Thoracic aorta (tissue), 2 donors: ENCODE measurements at regions not wholly inside any gene's neighbourhood (a gene's known extent, or its start where the extent isn't known, plus 50 kb on each side); places are given as distances from the start of the nearest gene placed in this dataset.

Experiments
- ATAC-seq: fragments of 150-250 bp; one replicate; pipeline ENCODE4 v1.8.0; 2017; ENCODE audit warnings: low read depth; ENCODE audit not compliant: insufficient number of reproducible peaks, low FRiP score
- DNase-seq: peaks from one replicate; pipeline ENCODE4 v3.0.0-alpha.2; 2020; ENCODE audit warnings: low spot score
- H3K27ac ChIP-seq, 2 donors: fragments of 200-600 bp; sonication (generic); 1 replicate in 1 of 2; 2 replicates in 1 of 2; pipeline ENCODE4 v1.5.1; 2016; ENCODE audit warnings: mild to moderate bottlenecking in 2 of 2, moderate library complexity in 2 of 2
- H3K27me3 ChIP-seq: fragments of 200-600 bp; sonication (generic); replicated peaks from 2 replicates; pipeline ENCODE4 v1.6.0; 2016; ENCODE audit warnings: mild to moderate bottlenecking; ENCODE audit not compliant: insufficient read depth
- H3K36me3 ChIP-seq: fragments of 200-600 bp; sonication (generic); one replicate; pipeline ENCODE4 v1.5.1; 2016
- H3K4me1 ChIP-seq, 2 donors: fragments of 200-600 bp; sonication (generic); 1 replicate in 1 of 2; 2 replicates in 1 of 2; pipeline versions ENCODE4 v1.5.1 to v1.6.0; 2016; ENCODE audit warnings: low read depth in 2 of 2, mild to moderate bottlenecking in 1 of 2; ENCODE audit not compliant: control insufficient read depth in 1 of 2
- H3K4me3 ChIP-seq: fragments of 200-600 bp; sonication (generic); 2 replicates; pipeline ENCODE4 v1.5.1; 2016; ENCODE audit warnings: mild to moderate bottlenecking
- H3K9me3 ChIP-seq: fragments of 200-600 bp; sonication (generic); 2 replicates; pipeline ENCODE4 v1.5.1; 2016
- TF ChIP-seq, protein P1 (sequence below): fragments of 200-600 bp; sonication (generic); IDR thresholded peaks from one replicate; pipeline ENCODE4 v1.5.1; 2019; ENCODE audit warnings: antibody characterized with exemption

DNA sequence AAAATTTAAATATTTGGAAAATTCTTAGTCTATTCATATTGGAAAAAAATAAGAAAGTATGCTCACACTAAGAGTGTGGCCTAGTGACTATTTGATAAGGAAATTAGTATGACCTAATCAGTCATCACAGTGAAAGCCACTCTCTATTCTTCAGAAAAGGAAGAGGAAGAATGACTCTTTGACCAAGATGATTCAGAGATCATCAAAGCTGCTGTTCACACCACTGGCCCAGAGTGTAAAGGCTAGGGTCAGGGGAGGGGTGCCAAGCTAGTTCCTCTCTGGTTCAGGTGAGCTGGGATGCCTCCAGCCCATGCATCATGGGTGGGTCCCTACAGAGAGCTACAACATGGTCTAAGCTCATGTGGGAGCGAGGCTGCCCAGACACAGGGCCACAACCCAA is 396.9 kb upstream of the NDST3 start:
- Histone ChIP-seq H3K4me1 (no peaks in the 10 kb centered on the region), H3K9me3 (no peaks in the 10 kb centered on the region), H3K27ac (no peak overlapping the region), H3K4me3 (no peak overlapping the region), H3K36me3 (no peaks in the 10 kb centered on the region), H3K27me3 (no peaks in the 10 kb centered on the region)
- TF ChIP-seq, protein P1, sequence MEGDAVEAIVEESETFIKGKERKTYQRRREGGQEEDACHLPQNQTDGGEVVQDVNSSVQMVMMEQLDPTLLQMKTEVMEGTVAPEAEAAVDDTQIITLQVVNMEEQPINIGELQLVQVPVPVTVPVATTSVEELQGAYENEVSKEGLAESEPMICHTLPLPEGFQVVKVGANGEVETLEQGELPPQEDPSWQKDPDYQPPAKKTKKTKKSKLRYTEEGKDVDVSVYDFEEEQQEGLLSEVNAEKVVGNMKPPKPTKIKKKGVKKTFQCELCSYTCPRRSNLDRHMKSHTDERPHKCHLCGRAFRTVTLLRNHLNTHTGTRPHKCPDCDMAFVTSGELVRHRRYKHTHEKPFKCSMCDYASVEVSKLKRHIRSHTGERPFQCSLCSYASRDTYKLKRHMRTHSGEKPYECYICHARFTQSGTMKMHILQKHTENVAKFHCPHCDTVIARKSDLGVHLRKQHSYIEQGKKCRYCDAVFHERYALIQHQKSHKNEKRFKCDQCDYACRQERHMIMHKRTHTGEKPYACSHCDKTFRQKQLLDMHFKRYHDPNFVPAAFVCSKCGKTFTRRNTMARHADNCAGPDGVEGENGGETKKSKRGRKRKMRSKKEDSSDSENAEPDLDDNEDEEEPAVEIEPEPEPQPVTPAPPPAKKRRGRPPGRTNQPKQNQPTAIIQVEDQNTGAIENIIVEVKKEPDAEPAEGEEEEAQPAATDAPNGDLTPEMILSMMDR = no peak
- DNase-seq = no peak
- ATAC-seq = no peak

DNA sequence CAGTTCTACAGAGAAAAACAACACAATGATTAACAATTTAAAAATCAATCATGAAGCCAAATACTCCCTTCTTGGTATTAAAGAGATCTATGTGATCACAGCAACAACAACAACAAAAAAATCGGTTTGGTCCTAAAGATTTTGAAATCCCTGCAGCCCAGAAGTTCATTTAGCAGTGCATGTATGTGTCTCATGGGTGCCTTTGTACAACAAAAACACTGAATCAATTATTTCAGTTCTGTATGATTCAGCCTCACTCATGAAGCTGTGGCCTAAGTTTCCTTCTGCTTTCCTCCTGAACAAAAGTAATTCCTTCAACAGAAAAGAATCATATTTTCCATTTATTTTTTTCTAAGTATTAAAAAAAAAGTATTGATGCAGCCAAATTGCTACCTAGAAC is 393.4 kb upstream of the NDST3 start:
- Histone ChIP-seq H3K4me1 (no peaks in the 10 kb centered on the region), H3K27me3 (no peaks in the 10 kb centered on the region), H3K27ac (no peak overlapping the region), H3K36me3 (no peaks in the 10 kb centered on the region), H3K9me3 (no peaks in the 10 kb centered on the region), H3K4me3 (no peak overlapping the region)
- no peak for ATAC-seq
- TF ChIP-seq, protein P1 = no peak
- DNase-seq = no peak

DNA sequence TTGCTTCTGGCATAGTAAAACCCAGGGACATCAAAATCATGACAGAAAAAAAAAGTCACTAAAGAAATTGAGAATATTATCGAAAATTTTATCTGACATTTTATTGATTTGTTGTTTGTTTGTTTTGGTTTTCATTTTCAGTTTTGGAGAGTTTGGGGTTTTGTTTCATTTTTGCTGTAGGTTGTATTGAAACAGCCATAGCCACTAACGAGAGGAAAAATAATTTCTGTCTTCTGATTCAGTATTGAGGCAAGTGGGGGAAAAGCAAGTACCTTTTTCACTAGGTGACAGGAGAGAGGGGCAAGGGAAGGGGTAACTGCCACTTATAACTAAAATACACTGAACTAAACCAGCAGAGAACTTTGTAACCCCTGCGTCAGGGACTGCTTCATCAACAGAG is 392.8 kb upstream of the NDST3 start:
- no peaks in the 10 kb centered on the region for H3K27me3 ChIP-seq
- TF ChIP-seq, protein P1 = no peak
- H3K4me3 ChIP-seq = no peak overlapping the region
- no peaks in the 10 kb centered on the region for H3K9me3 ChIP-seq
- H3K36me3 ChIP-seq = no peaks in the 10 kb centered on the region
- no peaks in the 10 kb centered on the region for H3K4me1 ChIP-seq
- H3K27ac ChIP-seq = no peak overlapping the region
- DNase-seq = no peak
- no peak for ATAC-seq

GRCh38 chr4:117654079-117654478 is 380.2 kb upstream of the NDST3 start:
- Histone ChIP-seq H3K27me3 (no peaks in the 10 kb centered on the region), H3K36me3 (no peaks in the 10 kb centered on the region), H3K27ac (no peak overlapping the region), H3K9me3 (no peaks in the 10 kb centered on the region), H3K4me1 (no peaks in the 10 kb centered on the region), H3K4me3 (no peak overlapping the region)
- ATAC-seq (no peak), DNase-seq (no peak)
- TF ChIP-seq, protein P1 = no peak

DNA sequence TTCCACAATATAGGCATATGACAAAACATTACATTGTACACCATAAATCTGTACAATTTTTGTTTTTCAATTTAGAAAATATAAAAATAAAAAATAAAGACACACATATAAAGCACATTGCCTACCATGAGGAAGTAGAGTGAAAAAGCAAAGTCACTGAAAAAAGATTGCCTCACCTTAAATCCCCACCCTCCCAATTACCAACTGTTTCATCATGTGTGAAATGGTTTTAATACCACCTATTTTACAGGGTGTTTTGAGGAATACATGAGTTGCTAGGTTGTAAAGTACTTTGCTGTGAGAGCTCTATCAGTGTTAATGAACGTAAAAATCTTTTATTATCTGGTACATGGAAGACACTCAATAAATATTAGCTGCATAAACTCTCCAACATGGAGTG is 373.6 kb upstream of the NDST3 start:
- Histone ChIP-seq H3K4me3 (no peak overlapping the region), H3K27me3 (no peaks in the 10 kb centered on the region), H3K36me3 (no peaks in the 10 kb centered on the region), H3K9me3 (no peaks in the 10 kb centered on the region), H3K27ac (no peak overlapping the region), H3K4me1 (no peaks in the 10 kb centered on the region)
- DNase-seq (no peak), ATAC-seq (no peak)
- TF ChIP-seq, protein P1 = no peak
